Thymus (tissue), 11 donors: ENCODE measurements at regions not wholly inside any gene's neighbourhood (a gene's known extent, or its start where the extent isn't known, plus 50 kb on each side); places are given as distances from the start of the nearest gene placed in this dataset.

Experiments
- DNase-seq, 9 donors: peaks; one replicate each; pipeline ENCODE4 v3.0.0-alpha.2; 2013; ENCODE audit warnings: low spot score in 9 of 9, low read depth in 6 of 9, missing footprints in 1 of 9
- H3K27ac ChIP-seq, 2 donors: one replicate each; pipeline ENCODE4 v1.5.1; 2013; ENCODE audit warnings: control low read depth in 1 of 2, low read depth in 1 of 2, low read length in 1 of 2, mild to moderate bottlenecking in 1 of 2, moderate library complexity in 1 of 2
- H3K27me3 ChIP-seq, 2 donors: one replicate each; pipeline ENCODE4 v1.5.1; 2013; ENCODE audit warnings: low read length in 1 of 2; ENCODE audit not compliant: control insufficient read depth in 2 of 2, insufficient read depth in 1 of 2
- H3K36me3 ChIP-seq, 2 donors: one replicate each; pipeline ENCODE4 v1.5.1; 2013; ENCODE audit warnings: low read length in 1 of 2, mild to moderate bottlenecking in 1 of 2, moderate library complexity in 1 of 2; ENCODE audit not compliant: control insufficient read depth in 2 of 2, insufficient read depth in 2 of 2
- H3K4me1 ChIP-seq, 2 donors: one replicate each; pipeline ENCODE4 v1.5.1; 2013; ENCODE audit warnings: low read length in 2 of 2; ENCODE audit not compliant: control insufficient read depth in 2 of 2, insufficient read depth in 2 of 2
- H3K4me3 ChIP-seq, 2 donors: one replicate each; pipeline ENCODE4 v1.5.1; 2013; ENCODE audit warnings: low read length in 2 of 2, control low read depth in 1 of 2, mild to moderate bottlenecking in 1 of 2
- H3K9me3 ChIP-seq, 2 donors: one replicate each; pipeline ENCODE4 v1.5.1; 2013; ENCODE audit warnings: low read length in 1 of 2, mild to moderate bottlenecking in 1 of 2; ENCODE audit not compliant: control insufficient read depth in 2 of 2, insufficient read depth in 1 of 2
- WGBS: extraction: QIAGEN DNeasy Blood & Tissue Kit; methylation state at CpG from one replicate; pipeline ENCODE4 v1.1.7; 2013; 5-methylcytosine and 5-hydroxymethylcytosine counted together
- donor health status: healthy.

GRCh38 chr6:146898888-146899227, 300.1 kb downstream of the ADGB start:
- DNase-seq = no peak
- H3K36me3 ChIP-seq = no peaks in the 10 kb centered on the region
- H3K27ac ChIP-seq = no peak overlapping the region
- no peak overlapping the region for H3K4me3 ChIP-seq
- WGBS = 98% methylated on average over 3 of the region's 3 CpGs
- H3K9me3 ChIP-seq = peaks cover 0 to 3% of the 10 kb centered on the region in 2 donors
- H3K27me3 ChIP-seq = no peaks in the 10 kb centered on the region
- H3K4me1 ChIP-seq = no peaks in the 10 kb centered on the region

GRCh38 chr6:146901940-146902816, 302.0 kb upstream of the STXBP5 start:
- Histone ChIP-seq H3K4me1 (no peaks in the 10 kb centered on the region), H3K27me3 (no peaks in the 10 kb centered on the region), H3K9me3 (peaks cover 0 to 3% of the 10 kb centered on the region in 2 donors), H3K36me3 (no peaks in the 10 kb centered on the region), H3K4me3 (no peak overlapping the region), H3K27ac (no peak overlapping the region)
- no peak for DNase-seq
- 87% methylated on average over 6 of the region's 6 CpGs for WGBS

- H3K36me3 ChIP-seq = no peaks in the 10 kb centered on the region
- H3K27me3 ChIP-seq = no peaks in the 10 kb centered on the region
- H3K4me1 ChIP-seq = no peaks in the 10 kb centered on the region
- no peak overlapping the region for H3K4me3 ChIP-seq
- no peak overlapping the region for H3K27ac ChIP-seq
- DNase-seq = no peak
- H3K9me3 ChIP-seq = peaks cover 0 to 3% of the 10 kb centered on the region in 2 donors
- WGBS = 100% methylated on average over 1 of the region's 1 CpG
Observed at GRCh38 chr6:146902846-146903245, 301.4 kb upstream of the STXBP5 start.

- H3K36me3 ChIP-seq = no peaks in the 10 kb centered on the region
- 91% methylated on average over 7 of the region's 7 CpGs for WGBS
- no peaks in the 10 kb centered on the region for H3K27me3 ChIP-seq
- H3K4me3 ChIP-seq = no peak overlapping the region
- no peak overlapping the region for H3K27ac ChIP-seq
- no peaks in the 10 kb centered on the region for H3K4me1 ChIP-seq
- no peak for DNase-seq
- peaks cover 0 to 3% of the 10 kb centered on the region in 2 donors for H3K9me3 ChIP-seq
Observed at GRCh38 chr6:146903451-146903850, 300.8 kb upstream of the STXBP5 start.

GRCh38 chr6:146904596-146904995, 299.6 kb upstream of the STXBP5 start:
- no peak overlapping the region for H3K4me3 ChIP-seq
- H3K9me3 ChIP-seq = peaks cover 0 to 3% of the 10 kb centered on the region in 2 donors
- H3K36me3 ChIP-seq = no peaks in the 10 kb centered on the region
- no peaks in the 10 kb centered on the region for H3K27me3 ChIP-seq
- WGBS = 84% methylated on average over 6 of the region's 6 CpGs
- H3K27ac ChIP-seq = no peak overlapping the region
- no peak for DNase-seq
- no peaks in the 10 kb centered on the region for H3K4me1 ChIP-seq

GRCh38 chr6:146905181-146905704, 299.0 kb upstream of the STXBP5 start:
- Histone ChIP-seq H3K27me3 (no peaks in the 10 kb centered on the region), H3K27ac (no peak overlapping the region), H3K9me3 (peaks cover 0 to 3% of the 10 kb centered on the region in 2 donors), H3K4me3 (no peak overlapping the region), H3K36me3 (no peaks in the 10 kb centered on the region), H3K4me1 (no peaks in the 10 kb centered on the region)
- no peak for DNase-seq

GRCh38 chr6:146908786-146909185, 295.4 kb upstream of the STXBP5 start:
- WGBS = 98% methylated on average over 4 of the region's 4 CpGs
- Histone ChIP-seq H3K4me3 (no peak overlapping the region), H3K36me3 (no peaks in the 10 kb centered on the region), H3K9me3 (no peaks in the 10 kb centered on the region), H3K4me1 (no peaks in the 10 kb centered on the region), H3K27ac (no peak overlapping the region), H3K27me3 (no peaks in the 10 kb centered on the region)
- DNase-seq = no peak

- Histone ChIP-seq H3K27me3 (no peaks in the 10 kb centered on the region), H3K36me3 (no peaks in the 10 kb centered on the region), H3K4me1 (no peaks in the 10 kb centered on the region), H3K9me3 (no peaks in the 10 kb centered on the region), H3K27ac (no peak overlapping the region), H3K4me3 (no peak overlapping the region)
- no peak for DNase-seq
- WGBS = 94% methylated on average over 2 of the region's 2 CpGs
Observed at GRCh38 chr6:146909376-146909775, 294.8 kb upstream of the STXBP5 start.

GRCh38 chr6:146909886-146910285, 294.3 kb upstream of the STXBP5 start:
- no peak for DNase-seq
- no peaks in the 10 kb centered on the region for H3K36me3 ChIP-seq
- H3K4me3 ChIP-seq = no peak overlapping the region
- no peaks in the 10 kb centered on the region for H3K9me3 ChIP-seq
- no peaks in the 10 kb centered on the region for H3K4me1 ChIP-seq
- no peaks in the 10 kb centered on the region for H3K27me3 ChIP-seq
- WGBS = 86% methylated on average over 2 of the region's 2 CpGs
- H3K27ac ChIP-seq = no peak overlapping the region
